Ascending aorta (tissue), 2 donors: ENCODE measurements at regions not wholly inside any gene's neighbourhood (a gene's known extent, or its start where the extent isn't known, plus 50 kb on each side); places are given as distances from the start of the nearest gene placed in this dataset.

ENCODE experiments used
- DNase-seq, 2 donors: peaks; one replicate each; pipeline ENCODE4 v3.0.0-alpha.2; 2019; ENCODE audit warnings: low spot score in 2 of 2
- H3K27ac ChIP-seq, 2 donors: fragments of 200-600 bp; sonication (generic); one replicate each; pipeline ENCODE4 v1.5.1; 2016 to 2017; ENCODE audit warnings: mild to moderate bottlenecking in 1 of 2
- H3K27me3 ChIP-seq: fragments of 200-600 bp; sonication (generic); one replicate; pipeline ENCODE4 v1.5.1; 2017
- H3K36me3 ChIP-seq, 2 donors: fragments of 200-600 bp; sonication (generic); one replicate each; pipeline ENCODE4 v1.5.1; 2016
- H3K4me1 ChIP-seq, 2 donors: fragments of 200-600 bp; sonication (generic); one replicate each; pipeline ENCODE4 v1.5.1; 2016 to 2017; ENCODE audit warnings: mild to moderate bottlenecking in 1 of 2
- H3K4me3 ChIP-seq, 2 donors: fragments of 200-600 bp; sonication (generic); one replicate each; pipeline ENCODE4 v1.5.1; 2016 to 2017; ENCODE audit warnings: mild to moderate bottlenecking in 1 of 2
- H3K9me3 ChIP-seq, 2 donors: fragments of 200-600 bp; sonication (generic); one replicate each; pipeline ENCODE4 v1.5.1; 2016
- intact Hi-C: fragments of 100-400 bp; cut with DNase I; formaldehyde crosslinking; loops from one replicate; pipeline ENCODE4 v1.15.1; 2023
- TF ChIP-seq, protein P1 (sequence below), 3 experiments: fragments of 200-600 bp in 2 of 3; fragments of 450-650 bp in 1 of 3; sonication (generic) in 2 of 3; IDR thresholded peaks; one replicate each; pipeline ENCODE4 v1.5.1; 2016 to 2019; ENCODE audit warnings: antibody characterized with exemption in 3 of 3, mild to moderate bottlenecking in 1 of 3, moderate library complexity in 1 of 3

DNA sequence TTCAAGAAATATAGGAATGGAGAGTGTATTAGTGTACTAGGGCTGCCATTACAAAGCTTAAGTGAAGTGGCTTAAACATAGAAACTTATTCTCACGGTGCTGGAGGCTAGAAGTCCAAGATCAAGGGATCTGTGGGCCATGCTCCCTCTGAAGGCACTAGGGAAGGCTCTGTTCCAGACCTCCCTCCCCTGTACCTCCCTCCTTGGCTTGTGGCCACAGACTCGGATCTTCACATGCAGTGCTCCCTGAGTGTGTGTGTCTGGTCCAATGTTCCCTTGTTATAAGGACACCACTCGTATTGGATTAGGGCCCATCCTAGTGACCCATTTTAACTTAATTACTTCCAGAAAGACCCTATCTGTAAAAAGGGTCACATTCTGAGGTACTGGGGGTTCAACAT is 225.6 kb downstream of the VRK1 start:
- Histone ChIP-seq H3K4me3 (no peak overlapping the region), H3K27me3 (no peaks in the 10 kb centered on the region), H3K27ac (no peak overlapping the region), H3K36me3 (no peaks in the 10 kb centered on the region), H3K9me3 (no peaks in the 10 kb centered on the region), H3K4me1 (no peaks in the 10 kb centered on the region)
- no peak for DNase-seq
- intact Hi-C loops, result no loop called here
- TF ChIP-seq, protein P1, sequence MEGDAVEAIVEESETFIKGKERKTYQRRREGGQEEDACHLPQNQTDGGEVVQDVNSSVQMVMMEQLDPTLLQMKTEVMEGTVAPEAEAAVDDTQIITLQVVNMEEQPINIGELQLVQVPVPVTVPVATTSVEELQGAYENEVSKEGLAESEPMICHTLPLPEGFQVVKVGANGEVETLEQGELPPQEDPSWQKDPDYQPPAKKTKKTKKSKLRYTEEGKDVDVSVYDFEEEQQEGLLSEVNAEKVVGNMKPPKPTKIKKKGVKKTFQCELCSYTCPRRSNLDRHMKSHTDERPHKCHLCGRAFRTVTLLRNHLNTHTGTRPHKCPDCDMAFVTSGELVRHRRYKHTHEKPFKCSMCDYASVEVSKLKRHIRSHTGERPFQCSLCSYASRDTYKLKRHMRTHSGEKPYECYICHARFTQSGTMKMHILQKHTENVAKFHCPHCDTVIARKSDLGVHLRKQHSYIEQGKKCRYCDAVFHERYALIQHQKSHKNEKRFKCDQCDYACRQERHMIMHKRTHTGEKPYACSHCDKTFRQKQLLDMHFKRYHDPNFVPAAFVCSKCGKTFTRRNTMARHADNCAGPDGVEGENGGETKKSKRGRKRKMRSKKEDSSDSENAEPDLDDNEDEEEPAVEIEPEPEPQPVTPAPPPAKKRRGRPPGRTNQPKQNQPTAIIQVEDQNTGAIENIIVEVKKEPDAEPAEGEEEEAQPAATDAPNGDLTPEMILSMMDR (IDR thresholded peaks at IDR 0.05), result no peak

GRCh38 chr14:97023871-97024270 is 226.7 kb downstream of the VRK1 start:
- Histone ChIP-seq H3K9me3 (no peaks in the 10 kb centered on the region), H3K4me3 (no peak overlapping the region), H3K36me3 (no peaks in the 10 kb centered on the region), H3K27me3 (no peaks in the 10 kb centered on the region), H3K4me1 (no peaks in the 10 kb centered on the region), H3K27ac (no peak overlapping the region)
- no peak for DNase-seq
- TF ChIP-seq, protein P1 (IDR thresholded peaks at IDR 0.05), result no peak
- intact Hi-C loops, result no loop called here

DNA sequence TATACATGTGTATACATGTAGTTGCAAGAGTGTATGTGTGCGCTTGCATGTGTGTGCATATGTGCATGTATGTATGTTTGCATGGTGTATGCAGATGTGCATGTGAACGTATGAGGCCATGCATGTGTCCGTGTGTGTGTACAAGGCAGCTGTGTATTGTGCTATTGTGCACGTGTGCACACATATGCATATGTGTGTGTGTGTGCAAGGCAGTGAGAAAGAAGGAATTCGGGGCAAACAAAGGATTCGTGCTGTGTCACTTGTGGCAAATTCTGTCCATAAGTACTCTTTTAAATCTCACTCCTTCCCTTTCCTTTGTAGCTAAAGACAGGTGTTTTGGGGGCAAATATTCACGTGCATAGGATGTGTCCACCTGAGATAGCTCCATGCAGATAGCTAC is 227.1 kb downstream of the VRK1 start:
- DNase-seq, result no peak
- TF ChIP-seq, protein P1 (IDR thresholded peaks at IDR 0.05), result no peak
- intact Hi-C loops, result no loop called here
- no peaks in the 10 kb centered on the region for H3K9me3 ChIP-seq
- H3K27me3 ChIP-seq, result no peaks in the 10 kb centered on the region
- no peak overlapping the region for H3K27ac ChIP-seq
- H3K36me3 ChIP-seq, result no peaks in the 10 kb centered on the region
- no peaks in the 10 kb centered on the region for H3K4me1 ChIP-seq
- H3K4me3 ChIP-seq, result no peak overlapping the region

DNA sequence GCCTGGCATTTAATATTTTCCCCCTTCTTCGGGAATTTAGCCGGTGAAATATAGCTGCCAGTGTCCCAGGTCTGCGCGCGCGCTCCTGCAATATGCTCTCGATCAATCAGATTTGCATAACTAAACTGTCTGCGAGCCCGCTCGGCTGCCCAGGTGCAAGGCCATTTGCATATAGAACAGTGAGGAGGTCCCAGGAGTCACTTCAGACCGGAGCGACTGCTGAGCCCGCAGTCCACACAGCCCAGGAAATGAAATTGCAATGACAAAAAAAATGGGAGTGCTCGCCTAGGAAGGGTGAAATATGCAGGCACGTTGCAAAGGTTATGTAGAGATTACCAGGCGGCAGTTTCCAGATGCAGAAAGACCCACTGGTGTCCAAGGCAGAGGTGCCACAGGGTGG is 228.5 kb downstream of the VRK1 start:
- no peak overlapping the region for H3K27ac ChIP-seq
- H3K4me3 ChIP-seq, result no peak overlapping the region
- no peaks in the 10 kb centered on the region for H3K27me3 ChIP-seq
- intact Hi-C loops, result no loop called here
- no peaks in the 10 kb centered on the region for H3K36me3 ChIP-seq
- DNase-seq, result no peak
- H3K9me3 ChIP-seq, result no peaks in the 10 kb centered on the region
- H3K4me1 ChIP-seq, result no peaks in the 10 kb centered on the region
- TF ChIP-seq, protein P1 (IDR thresholded peaks at IDR 0.05), result no peak

- intact Hi-C loops, result no loop called here
- no peaks in the 10 kb centered on the region for H3K9me3 ChIP-seq
- no peaks in the 10 kb centered on the region for H3K27me3 ChIP-seq
- H3K27ac ChIP-seq, result no peak overlapping the region
- TF ChIP-seq, protein P1 (IDR thresholded peaks at IDR 0.05), result no peak
- no peak for DNase-seq
- H3K4me3 ChIP-seq, result no peak overlapping the region
- H3K4me1 ChIP-seq, result no peaks in the 10 kb centered on the region
- no peaks in the 10 kb centered on the region for H3K36me3 ChIP-seq
Observed at GRCh38 chr14:97027256-97027999, 230.2 kb downstream of the VRK1 start.

- intact Hi-C loops, result no loop called here
- Histone ChIP-seq H3K4me3 (no peak overlapping the region), H3K27me3 (no peaks in the 10 kb centered on the region), H3K9me3 (no peaks in the 10 kb centered on the region), H3K36me3 (no peaks in the 10 kb centered on the region), H3K4me1 (no peaks in the 10 kb centered on the region), H3K27ac (no peak overlapping the region)
- TF ChIP-seq, protein P1 (IDR thresholded peaks at IDR 0.05), result no peak
- no peak for DNase-seq
Observed at GRCh38 chr14:97028382-97028781, 231.2 kb downstream of the VRK1 start.
